SH-SY5Y (cell line): ENCODE measurements at regions not wholly inside any gene's neighbourhood (a gene's known extent, or its start where the extent isn't known, plus 50 kb on each side); places are given as distances from the start of the nearest gene placed in this dataset.

Experiments used
- GATA2 ChIP-seq: IDR thresholded peaks from 2 replicates; pipeline ENCODE4 v1.6.1; 2011; ENCODE audit warnings: mild to moderate bottlenecking, low read depth, low read length
- GATA3 ChIP-seq: IDR thresholded peaks from 2 replicates; pipeline ENCODE4 v1.6.1; 2011; ENCODE audit warnings: low read depth, mild to moderate bottlenecking, low read length, moderate library complexity

DNA sequence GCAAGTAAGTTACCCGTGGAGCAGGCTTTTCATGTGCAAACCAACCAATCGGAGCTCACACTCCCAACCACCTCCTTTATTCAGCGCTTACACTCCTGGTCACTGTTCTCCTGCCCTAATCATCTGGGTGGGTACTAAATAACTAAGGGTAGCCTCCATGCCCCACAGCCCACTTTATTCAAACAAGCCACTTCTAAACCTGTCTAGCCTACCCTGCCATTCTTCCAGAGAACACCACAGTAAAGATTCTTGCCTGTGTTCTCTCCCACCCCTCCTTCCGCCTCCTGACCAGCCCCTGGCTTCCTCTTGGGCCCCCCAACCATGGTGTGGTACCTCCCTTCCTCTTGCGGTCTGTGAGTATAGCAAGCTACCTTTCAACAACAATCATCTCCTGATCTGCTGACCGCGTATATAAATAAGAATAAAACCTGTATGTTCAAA is 581.9 kb downstream of the VRK1 start:
- TF ChIP-seq GATA2 (no peak), GATA3 (no peak)
